HG02938 (cell line): ENCODE measurements at regions not wholly inside any gene's neighbourhood (a gene's known extent, or its start where the extent isn't known, plus 50 kb on each side); places are given as distances from the start of the nearest gene placed in this dataset.
"Not testable (repeated sequence)": the region's sequence is repeated elsewhere in the genome, so short reads cannot be mapped to it uniquely, and the experiment has no call there.

ENCODE experiments used
- ATAC-seq: cut with Tn5 transposase; IDR thresholded peaks from one replicate; pipeline ENCODE4 v1.9.1; 2021; ENCODE audit warnings: mild to moderate bottlenecking, moderate library complexity; ENCODE audit not compliant: unreplicated experiment

DNA sequence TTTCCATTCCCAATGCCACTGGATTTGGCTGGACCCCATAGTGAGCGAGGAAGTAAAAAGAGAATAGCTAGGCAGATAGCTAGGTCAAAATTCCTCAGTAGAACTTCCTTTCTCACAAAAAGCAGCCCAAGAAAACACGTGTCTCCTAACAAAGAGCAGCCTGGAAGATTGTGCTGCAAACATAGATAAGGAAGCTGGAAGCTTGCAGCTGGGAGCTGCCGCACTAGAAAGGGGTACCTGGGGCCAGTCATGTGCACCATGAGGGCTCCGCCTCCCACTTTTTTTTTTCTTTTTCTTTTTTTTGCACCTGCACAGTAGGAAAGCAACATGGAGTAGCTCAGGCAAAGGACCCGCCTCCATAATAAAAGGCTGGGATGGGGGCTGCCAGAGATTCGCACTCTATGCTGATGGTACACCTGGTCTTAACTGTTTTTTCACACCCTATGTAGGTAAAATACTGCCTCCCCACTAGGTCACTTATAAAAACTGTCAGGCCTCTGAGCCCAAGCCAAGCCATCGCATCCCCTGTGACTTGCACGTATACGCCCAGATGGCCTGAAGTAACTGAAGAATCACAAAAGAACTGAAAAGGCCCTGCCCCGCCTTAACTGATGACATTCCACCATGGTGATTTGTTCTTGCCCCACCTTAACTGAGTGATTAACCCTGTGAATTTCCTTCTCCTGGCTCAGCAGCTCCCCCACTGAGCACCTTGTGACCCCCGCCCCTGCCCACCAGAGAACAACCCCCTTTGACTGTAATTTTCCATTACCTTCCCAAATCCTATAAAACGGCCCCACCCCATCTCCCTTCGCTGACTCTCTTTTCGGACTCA is 521.6 kb downstream of the IRS2 start:
- not testable (repeated sequence) for ATAC-seq

DNA sequence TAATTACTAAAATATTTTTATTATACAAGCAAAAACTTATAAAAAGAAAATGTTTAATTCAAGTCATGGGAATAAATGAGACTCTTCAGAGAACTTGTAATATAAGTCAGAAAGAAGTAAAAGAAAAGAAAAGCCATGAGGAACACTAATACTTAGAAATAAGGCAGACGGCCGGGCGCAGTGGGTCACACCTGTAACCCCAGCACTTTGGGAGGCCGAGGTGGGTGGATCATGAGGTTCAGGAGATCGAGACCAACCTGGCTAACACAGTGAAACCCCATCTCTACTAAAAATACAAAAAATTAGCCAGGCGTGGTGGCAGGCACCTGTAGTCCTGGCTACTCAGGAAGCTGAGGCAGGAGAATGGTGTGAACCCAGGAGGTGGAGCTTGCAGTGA is 528.6 kb downstream of the IRS2 start:
- ATAC-seq = not testable (repeated sequence)
